Smooth muscle cell (in vitro differentiated cells): ENCODE measurements at regions not wholly inside any gene's neighbourhood (a gene's known extent, or its start where the extent isn't known, plus 50 kb on each side); places are given as distances from the start of the nearest gene placed in this dataset.
"Not testable (repeated sequence)": the region's sequence is repeated elsewhere in the genome, so short reads cannot be mapped to it uniquely, and the experiment has no call there.

Experiments used
- DNase-seq: peaks from one replicate; lab custom pipeline; 2025; ENCODE audit not compliant: unreplicated experiment; lab: John Stamatoyannopoulos, UW
- H2AFZ ChIP-seq: fragments of 200-600 bp; sonication (generic); 2 replicates; pipeline ENCODE4 v1.6.0; 2016; ENCODE audit warnings: antibody characterized with exemption, low read depth, mild to moderate bottlenecking
- H3F3A ChIP-seq: fragments of 200-600 bp; sonication (generic); 2 replicates; pipeline ENCODE4 v1.6.0; 2017; ENCODE audit warnings: antibody characterized with exemption, low read depth
- H3K27ac ChIP-seq: fragments of 200-600 bp; sonication (generic); 2 replicates; pipeline ENCODE4 v1.5.1; 2016; ENCODE audit warnings: low read depth, mild to moderate bottlenecking
- H3K27me3 ChIP-seq: fragments of 200-600 bp; sonication (generic); 2 replicates; pipeline ENCODE4 v1.6.1; 2016; ENCODE audit warnings: low read depth, mild to moderate bottlenecking
- H3K36me3 ChIP-seq: fragments of 200-600 bp; sonication (generic); 2 replicates; pipeline ENCODE4 v1.5.1; 2016; ENCODE audit warnings: low read depth
- H3K4me1 ChIP-seq: fragments of 200-600 bp; sonication (generic); 2 replicates; pipeline ENCODE4 v1.5.1; 2016; ENCODE audit warnings: low read depth
- H3K4me2 ChIP-seq: fragments of 200-600 bp; sonication (generic); 2 replicates; pipeline ENCODE4 v1.6.0; 2016; ENCODE audit warnings: mild to moderate bottlenecking
- H3K4me3 ChIP-seq: fragments of 200-600 bp; sonication (generic); 2 replicates; pipeline ENCODE4 v1.5.1; 2016; ENCODE audit warnings: mild to moderate bottlenecking
- H3K79me2 ChIP-seq: fragments of 200-600 bp; sonication (generic); 2 replicates; pipeline ENCODE4 v1.6.0; 2016; ENCODE audit warnings: low read depth, mild to moderate bottlenecking
- H3K9ac ChIP-seq: fragments of 200-600 bp; sonication (generic); 2 replicates; pipeline ENCODE4 v1.6.0; 2016; ENCODE audit warnings: low read depth
- H3K9me3 ChIP-seq: fragments of 200-600 bp; sonication (generic); replicated peaks from 2 replicates; pipeline ENCODE4 v1.5.1; 2016; ENCODE audit warnings: low read depth
- H4K20me1 ChIP-seq: fragments of 200-600 bp; sonication (generic); 2 replicates; pipeline ENCODE4 v1.6.0; 2016; ENCODE audit warnings: low read depth
- WGBS: methylation state at CpG from one replicate; pipeline ENCODE4 v1.1.7; 2016; ENCODE audit warnings: low lambda C conversion rate; 5-methylcytosine and 5-hydroxymethylcytosine counted together
- TF ChIP-seq, protein P1 (sequence below): fragments of 200-600 bp; sonication (generic); IDR thresholded peaks from 2 replicates; pipeline ENCODE4 v1.5.1; 2017; ENCODE audit warnings: borderline replicate concordance, mild to moderate bottlenecking, antibody characterized with exemption; ENCODE audit not compliant: insufficient read depth, poor library complexity, severe bottlenecking

DNA sequence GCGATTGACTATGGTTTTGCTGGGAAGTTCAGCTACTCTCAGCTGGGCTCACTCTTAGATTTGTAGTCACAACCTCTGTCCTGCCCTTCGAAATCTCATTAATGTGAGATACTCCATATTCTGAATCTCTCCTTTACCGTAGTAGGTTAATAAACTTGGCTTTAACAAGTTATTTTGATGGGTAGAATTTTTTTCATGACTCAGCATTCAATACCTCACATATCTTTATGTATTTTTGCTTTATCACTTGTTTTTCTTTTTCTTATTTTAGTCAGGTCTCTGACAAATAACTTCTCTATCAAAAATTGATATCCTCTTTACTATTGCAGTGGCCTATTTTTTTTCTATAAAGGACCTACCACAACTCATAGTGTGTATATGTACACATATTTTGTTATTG is 855.2 kb upstream of the ADGRB3 start:
- Histone ChIP-seq H3K27me3 (no peaks in the 10 kb centered on the region), H2AFZ (no peak overlapping the region), H3K4me1 (no peaks in the 10 kb centered on the region), H4K20me1 (no peaks in the 10 kb centered on the region), H3K27ac (no peak overlapping the region), H3K4me3 (no peak overlapping the region), H3K4me2 (no peak overlapping the region), H3K9me3 (no peaks in the 10 kb centered on the region), H3K36me3 (no peaks in the 10 kb centered on the region), H3F3A (no peaks in the 10 kb centered on the region), H3K9ac (no peak overlapping the region), H3K79me2 (no peaks in the 10 kb centered on the region)
- no peak for DNase-seq
- 73% methylated on average over 3 of the region's 3 CpGs for WGBS
- TF ChIP-seq, protein P1, sequence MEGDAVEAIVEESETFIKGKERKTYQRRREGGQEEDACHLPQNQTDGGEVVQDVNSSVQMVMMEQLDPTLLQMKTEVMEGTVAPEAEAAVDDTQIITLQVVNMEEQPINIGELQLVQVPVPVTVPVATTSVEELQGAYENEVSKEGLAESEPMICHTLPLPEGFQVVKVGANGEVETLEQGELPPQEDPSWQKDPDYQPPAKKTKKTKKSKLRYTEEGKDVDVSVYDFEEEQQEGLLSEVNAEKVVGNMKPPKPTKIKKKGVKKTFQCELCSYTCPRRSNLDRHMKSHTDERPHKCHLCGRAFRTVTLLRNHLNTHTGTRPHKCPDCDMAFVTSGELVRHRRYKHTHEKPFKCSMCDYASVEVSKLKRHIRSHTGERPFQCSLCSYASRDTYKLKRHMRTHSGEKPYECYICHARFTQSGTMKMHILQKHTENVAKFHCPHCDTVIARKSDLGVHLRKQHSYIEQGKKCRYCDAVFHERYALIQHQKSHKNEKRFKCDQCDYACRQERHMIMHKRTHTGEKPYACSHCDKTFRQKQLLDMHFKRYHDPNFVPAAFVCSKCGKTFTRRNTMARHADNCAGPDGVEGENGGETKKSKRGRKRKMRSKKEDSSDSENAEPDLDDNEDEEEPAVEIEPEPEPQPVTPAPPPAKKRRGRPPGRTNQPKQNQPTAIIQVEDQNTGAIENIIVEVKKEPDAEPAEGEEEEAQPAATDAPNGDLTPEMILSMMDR: no peak

DNA sequence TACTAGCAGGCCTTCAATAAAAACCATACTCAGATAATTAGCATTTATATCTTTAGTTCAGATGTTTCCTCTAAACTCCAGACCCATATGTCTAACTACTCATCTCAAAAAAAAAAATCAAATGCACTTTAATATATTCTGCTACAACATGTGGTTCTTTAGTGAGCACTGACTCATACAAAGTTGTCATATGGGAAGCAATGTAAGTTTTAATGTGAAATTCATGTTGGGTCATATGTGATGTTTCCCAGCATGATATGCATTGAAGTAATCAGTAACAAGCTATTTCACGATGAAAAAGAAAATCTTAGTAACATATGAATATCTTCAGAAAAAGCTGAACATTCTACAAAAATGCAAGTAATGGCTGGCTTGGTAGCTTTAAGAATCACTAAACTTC is 859.7 kb upstream of the ADGRB3 start:
- Histone ChIP-seq H3K27me3 (no peaks in the 10 kb centered on the region), H3F3A (no peaks in the 10 kb centered on the region), H3K4me2 (no peak overlapping the region), H3K9ac (no peak overlapping the region), H3K4me3 (no peak overlapping the region), H3K27ac (no peak overlapping the region), H3K79me2 (no peaks in the 10 kb centered on the region), H4K20me1 (no peaks in the 10 kb centered on the region), H2AFZ (no peak overlapping the region), H3K36me3 (no peaks in the 10 kb centered on the region), H3K4me1 (no peaks in the 10 kb centered on the region), H3K9me3 (no peaks in the 10 kb centered on the region)
- 58% methylated on average over 1 of the region's 1 CpG for WGBS
- TF ChIP-seq, protein P1: no peak
- no peak for DNase-seq

DNA sequence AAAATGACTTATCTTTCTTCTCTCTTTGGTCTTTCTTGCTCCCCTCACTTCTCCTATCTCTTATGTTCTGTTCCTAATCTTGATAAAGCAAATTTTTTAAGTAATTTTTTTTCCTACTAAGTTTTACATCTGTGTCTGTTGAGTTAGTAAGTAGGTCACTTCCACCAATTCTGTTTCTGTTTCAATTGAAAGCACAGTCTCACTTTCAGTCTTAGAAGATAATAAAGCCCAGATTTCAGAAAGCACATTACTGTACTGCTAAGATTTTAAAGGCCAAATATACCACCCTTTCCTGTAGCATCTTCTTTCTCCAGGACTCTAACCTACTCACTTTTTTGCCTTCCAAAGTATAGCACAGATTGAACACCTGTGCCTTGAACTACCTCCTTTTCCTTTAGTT is 866.1 kb upstream of the ADGRB3 start:
- Histone ChIP-seq H3K27me3 (no peaks in the 10 kb centered on the region), H3K9ac (no peak overlapping the region), H4K20me1 (no peaks in the 10 kb centered on the region), H3K36me3 (no peaks in the 10 kb centered on the region), H3K4me2 (no peak overlapping the region), H3F3A (no peaks in the 10 kb centered on the region), H2AFZ (no peak overlapping the region), H3K4me1 (no peaks in the 10 kb centered on the region), H3K4me3 (no peak overlapping the region), H3K79me2 (no peaks in the 10 kb centered on the region), H3K9me3 (no peaks in the 10 kb centered on the region), H3K27ac (no peak overlapping the region)
- TF ChIP-seq, protein P1: no peak
- no peak for DNase-seq

DNA sequence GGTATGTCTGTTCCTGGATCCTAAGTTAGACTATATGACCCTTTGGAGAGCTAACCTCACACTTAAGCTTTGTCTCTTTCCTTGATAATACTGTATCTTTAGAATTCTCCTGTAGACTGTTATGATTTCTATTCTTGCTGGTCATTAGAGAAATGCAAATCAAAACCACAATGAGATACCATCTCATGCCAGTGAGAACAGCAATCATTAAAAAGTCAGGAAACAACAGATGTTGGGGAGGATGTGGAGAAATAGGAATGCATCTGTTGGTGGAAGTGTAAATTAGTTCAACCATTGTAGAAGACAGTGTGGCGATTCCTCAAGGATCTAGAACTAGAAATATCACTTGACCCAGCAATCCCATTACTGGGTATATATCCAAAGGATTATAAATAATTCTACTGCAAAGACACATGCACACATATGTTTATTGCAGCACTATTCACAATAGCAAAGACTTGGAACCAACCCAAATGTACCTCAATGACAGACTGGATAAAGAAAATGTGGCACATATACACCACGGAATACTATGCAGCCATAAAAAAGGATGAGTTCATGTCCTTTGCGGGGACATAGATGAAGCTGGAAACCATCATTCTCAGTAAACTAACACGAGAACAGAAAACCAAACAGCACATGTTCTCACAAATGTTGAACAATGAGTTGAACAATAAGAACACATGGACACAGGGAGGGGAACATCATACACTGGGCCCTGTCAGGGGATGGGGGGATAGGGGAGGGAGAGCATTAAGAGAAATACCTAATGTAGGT is 867.8 kb upstream of the ADGRB3 start:
- not testable (repeated sequence) for H3K36me3 ChIP-seq, H3K79me2 ChIP-seq, H3K27me3 ChIP-seq, H2AFZ ChIP-seq, H4K20me1 ChIP-seq, H3K4me3 ChIP-seq, H3K9ac ChIP-seq, H3K27ac ChIP-seq, DNase-seq, H3K9me3 ChIP-seq, H3F3A ChIP-seq, H3K4me2 ChIP-seq, H3K4me1 ChIP-seq
- 91% methylated on average over 4 of the region's 4 CpGs for WGBS
